Mucosa of descending colon (tissue), 3 donors: ENCODE measurements at regions not wholly inside any gene's neighbourhood (a gene's known extent, or its start where the extent isn't known, plus 50 kb on each side); places are given as distances from the start of the nearest gene placed in this dataset.

Experiments
- ATAC-seq: fragments of 200-7000 bp; cut with Tn5 transposase; one replicate; pipeline ENCODE4 v1.9.1; 2020; ENCODE audit warnings: mild to moderate bottlenecking, moderate library complexity
- DNase-seq, 3 donors: peaks; one replicate each; pipeline ENCODE4 v3.0.0-alpha.2; 2020
- H3K36me3 ChIP-seq: fragments of 200-600 bp; one replicate; pipeline ENCODE4 v1.8.0; 2021; ENCODE audit warnings: low read depth, mild to moderate bottlenecking
- H3K4me1 ChIP-seq: fragments of 200-600 bp; one replicate; pipeline ENCODE4 v1.8.0; 2021; ENCODE audit warnings: low read depth, mild to moderate bottlenecking
- H3K4me3 ChIP-seq: fragments of 200-600 bp; one replicate; pipeline ENCODE4 v1.8.0; 2021; ENCODE audit warnings: mild to moderate bottlenecking
- H3K9me3 ChIP-seq: fragments of 200-600 bp; one replicate; pipeline ENCODE4 v1.8.0; 2021; ENCODE audit warnings: mild to moderate bottlenecking
- CTCF ChIP-seq: fragments of 200-600 bp; IDR thresholded peaks from one replicate; pipeline ENCODE4 v1.8.0; 2022; ENCODE audit warnings: antibody characterized with exemption, mild to moderate bottlenecking
- intact Hi-C, 2 donors: fragments of 100-400 bp; cut with DNase I in 1 of 2; cut with micrococcal nuclease in 1 of 2; formaldehyde crosslinking; loops; one replicate each; pipeline versions ENCODE4 v1.11.0 to v1.11.1; 2022; cut with DNase I, micrococcal nuclease
- donor health status: DM: no; HTN: no; CAD: no; lungs with moderate emphysema.
- donor health status: DM: no; HTN: no; CAD: no.
- donor health status: DM: no; HTN: yes; CAD: no.

DNA sequence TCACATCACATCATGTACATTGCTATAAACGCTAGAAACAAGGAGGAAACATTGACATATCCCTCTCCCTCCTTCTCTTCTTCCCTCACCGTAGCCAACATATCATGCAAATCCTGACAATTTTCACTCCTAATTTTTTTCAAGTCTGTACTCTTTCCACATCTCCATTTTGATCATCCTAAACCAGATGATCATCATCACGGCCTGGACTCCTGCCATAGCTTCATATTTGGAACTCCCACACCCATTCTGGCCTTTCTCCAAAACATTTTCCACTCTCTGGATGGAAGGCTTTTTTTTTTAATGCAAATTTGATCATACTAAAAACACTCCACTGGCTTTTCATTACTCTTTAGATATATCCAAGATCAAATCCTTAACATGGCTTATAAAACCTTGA lies 248.0 kb upstream of the CNTN3 start:
- intact Hi-C loops, result no loop called here
- no peak overlapping the region for H3K4me3 ChIP-seq
- no peaks in the 10 kb centered on the region for H3K36me3 ChIP-seq
- H3K4me1 ChIP-seq, result no peaks in the 10 kb centered on the region
- H3K9me3 ChIP-seq, result no peaks in the 10 kb centered on the region
- no peak for TF ChIP-seq CTCF
- DNase-seq, result no peak
- no peak for ATAC-seq

DNA sequence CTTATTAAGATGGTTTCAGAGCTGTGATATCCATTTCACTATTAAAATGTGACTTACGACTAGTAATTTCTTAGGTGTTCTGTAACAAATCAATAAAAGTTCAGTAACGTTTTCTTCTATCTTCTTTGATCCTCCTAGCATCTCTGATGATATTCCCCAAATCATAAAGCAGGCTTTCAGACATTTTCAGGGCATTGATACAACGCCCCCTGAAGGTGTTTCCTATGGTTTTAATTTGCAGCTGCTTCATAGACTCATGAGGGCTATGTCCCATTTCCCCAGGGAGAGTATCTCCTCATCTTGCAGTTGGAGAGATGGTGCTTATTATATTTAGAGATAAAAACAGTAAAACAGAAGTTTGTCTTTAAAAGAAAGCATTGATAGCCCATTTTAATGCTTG lies 246.8 kb upstream of the CNTN3 start:
- no peak for DNase-seq
- no peak for ATAC-seq
- Histone ChIP-seq H3K4me1 (no peaks in the 10 kb centered on the region), H3K4me3 (no peak overlapping the region), H3K36me3 (no peaks in the 10 kb centered on the region), H3K9me3 (no peaks in the 10 kb centered on the region)
- intact Hi-C loops, result no loop called here
- TF ChIP-seq CTCF, result no peak

DNA sequence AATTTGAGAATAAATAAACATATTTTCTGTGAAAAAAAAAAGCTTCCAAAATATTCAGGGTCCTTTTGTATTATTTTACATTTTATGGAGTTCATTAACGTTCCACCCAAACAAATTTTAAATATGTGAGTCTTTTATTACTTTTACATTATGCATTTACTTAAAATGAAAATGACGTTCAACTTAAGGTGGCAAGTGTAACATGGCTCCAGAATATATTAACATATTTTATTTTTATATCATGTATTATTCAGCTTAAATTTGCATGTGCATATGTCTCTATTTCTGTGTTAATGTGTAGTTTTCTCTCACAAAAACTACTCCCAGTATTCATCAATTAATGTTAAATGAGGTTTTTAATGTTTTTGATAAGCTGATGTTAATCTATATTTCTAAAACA lies 243.6 kb upstream of the CNTN3 start:
- Histone ChIP-seq H3K36me3 (no peaks in the 10 kb centered on the region), H3K4me3 (no peak overlapping the region), H3K4me1 (no peaks in the 10 kb centered on the region), H3K9me3 (no peaks in the 10 kb centered on the region)
- intact Hi-C loops, result no loop called here
- DNase-seq (no peak), ATAC-seq (no peak)
- TF ChIP-seq CTCF, result no peak

GRCh38 chr3:74850381-74850780 lies 235.9 kb upstream of the CNTN3 start:
- H3K36me3 ChIP-seq, result no peaks in the 10 kb centered on the region
- no peaks in the 10 kb centered on the region for H3K4me1 ChIP-seq
- DNase-seq (no peak), ATAC-seq (no peak)
- TF ChIP-seq CTCF, result no peak
- no peaks in the 10 kb centered on the region for H3K9me3 ChIP-seq
- H3K4me3 ChIP-seq, result no peak overlapping the region
- intact Hi-C loops, result no loop called here

DNA sequence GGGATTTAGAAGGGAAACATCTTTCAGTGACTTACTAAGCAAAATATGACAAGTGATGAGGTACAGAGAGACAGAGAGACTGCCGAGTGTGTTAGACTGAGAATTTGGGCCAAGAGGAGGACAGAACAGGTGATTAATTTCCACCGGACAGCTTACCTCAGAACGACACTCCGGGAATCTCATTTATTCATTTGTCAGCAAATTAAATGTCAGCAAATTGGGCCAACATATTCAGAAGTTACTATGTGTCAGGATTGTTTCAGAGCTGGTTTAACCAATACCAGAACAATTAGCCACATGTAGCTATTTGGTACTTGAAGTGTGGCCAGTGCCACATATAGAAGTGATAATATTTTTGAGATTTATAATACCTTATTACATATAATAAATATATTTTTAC lies 232.6 kb upstream of the CNTN3 start:
- TF ChIP-seq CTCF, result no peak
- DNase-seq, result no peak
- Histone ChIP-seq H3K4me3 (no peak overlapping the region), H3K9me3 (no peaks in the 10 kb centered on the region), H3K36me3 (no peaks in the 10 kb centered on the region), H3K4me1 (no peaks in the 10 kb centered on the region)
- no peak for ATAC-seq
- intact Hi-C loops, result no loop called here

- Histone ChIP-seq H3K4me3 (no peak overlapping the region), H3K36me3 (no peaks in the 10 kb centered on the region), H3K9me3 (no peaks in the 10 kb centered on the region), H3K4me1 (no peaks in the 10 kb centered on the region)
- no peak for ATAC-seq
- DNase-seq, result no peak
- TF ChIP-seq CTCF, result no peak
- intact Hi-C loops, result no loop called here
These were observed 230.6 kb upstream of the CNTN3 start for GRCh38 chr3:74845081-74845480.
